ENCODE measurements at regions not wholly inside any gene's neighbourhood (a gene's known extent, or its start where the extent isn't known, plus 50 kb on each side); places are given as distances from the start of the nearest gene placed in this dataset.

DNA sequence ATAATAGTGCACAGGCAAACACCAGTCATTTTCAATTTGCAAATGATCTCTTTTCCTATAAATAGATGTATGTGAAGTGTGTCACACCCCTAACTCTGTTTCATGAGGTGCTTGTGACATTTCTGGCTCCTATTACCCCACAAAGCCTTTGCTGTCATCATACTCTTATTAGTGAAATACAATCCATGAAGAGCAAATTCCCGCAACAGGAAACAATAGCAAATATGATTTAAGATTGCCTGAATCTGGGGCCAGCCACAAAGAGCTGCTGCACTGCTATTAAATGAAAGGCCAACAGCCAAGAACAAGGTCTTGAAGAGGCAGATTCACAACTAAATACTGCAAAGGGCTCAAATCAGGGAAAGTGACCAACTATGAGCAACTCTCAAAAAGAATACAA is 96.3 kb upstream of the CAV2 start:
- TF ChIP-seq, protein P1, sequence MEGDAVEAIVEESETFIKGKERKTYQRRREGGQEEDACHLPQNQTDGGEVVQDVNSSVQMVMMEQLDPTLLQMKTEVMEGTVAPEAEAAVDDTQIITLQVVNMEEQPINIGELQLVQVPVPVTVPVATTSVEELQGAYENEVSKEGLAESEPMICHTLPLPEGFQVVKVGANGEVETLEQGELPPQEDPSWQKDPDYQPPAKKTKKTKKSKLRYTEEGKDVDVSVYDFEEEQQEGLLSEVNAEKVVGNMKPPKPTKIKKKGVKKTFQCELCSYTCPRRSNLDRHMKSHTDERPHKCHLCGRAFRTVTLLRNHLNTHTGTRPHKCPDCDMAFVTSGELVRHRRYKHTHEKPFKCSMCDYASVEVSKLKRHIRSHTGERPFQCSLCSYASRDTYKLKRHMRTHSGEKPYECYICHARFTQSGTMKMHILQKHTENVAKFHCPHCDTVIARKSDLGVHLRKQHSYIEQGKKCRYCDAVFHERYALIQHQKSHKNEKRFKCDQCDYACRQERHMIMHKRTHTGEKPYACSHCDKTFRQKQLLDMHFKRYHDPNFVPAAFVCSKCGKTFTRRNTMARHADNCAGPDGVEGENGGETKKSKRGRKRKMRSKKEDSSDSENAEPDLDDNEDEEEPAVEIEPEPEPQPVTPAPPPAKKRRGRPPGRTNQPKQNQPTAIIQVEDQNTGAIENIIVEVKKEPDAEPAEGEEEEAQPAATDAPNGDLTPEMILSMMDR (IDR thresholded peaks at IDR 0.05; ENCODE audit: insufficient read depth, low read length), result no peak
- TF ChIP-seq POLR2AphosphoS5 (IDR thresholded peaks at IDR 0.05; ENCODE audit: low read depth) (no peak), SPI1 (IDR thresholded peaks at IDR 0.05; ENCODE audit: borderline replicate concordance, low read depth) (no peak)
- TF ChIP-seq, protein P2, sequence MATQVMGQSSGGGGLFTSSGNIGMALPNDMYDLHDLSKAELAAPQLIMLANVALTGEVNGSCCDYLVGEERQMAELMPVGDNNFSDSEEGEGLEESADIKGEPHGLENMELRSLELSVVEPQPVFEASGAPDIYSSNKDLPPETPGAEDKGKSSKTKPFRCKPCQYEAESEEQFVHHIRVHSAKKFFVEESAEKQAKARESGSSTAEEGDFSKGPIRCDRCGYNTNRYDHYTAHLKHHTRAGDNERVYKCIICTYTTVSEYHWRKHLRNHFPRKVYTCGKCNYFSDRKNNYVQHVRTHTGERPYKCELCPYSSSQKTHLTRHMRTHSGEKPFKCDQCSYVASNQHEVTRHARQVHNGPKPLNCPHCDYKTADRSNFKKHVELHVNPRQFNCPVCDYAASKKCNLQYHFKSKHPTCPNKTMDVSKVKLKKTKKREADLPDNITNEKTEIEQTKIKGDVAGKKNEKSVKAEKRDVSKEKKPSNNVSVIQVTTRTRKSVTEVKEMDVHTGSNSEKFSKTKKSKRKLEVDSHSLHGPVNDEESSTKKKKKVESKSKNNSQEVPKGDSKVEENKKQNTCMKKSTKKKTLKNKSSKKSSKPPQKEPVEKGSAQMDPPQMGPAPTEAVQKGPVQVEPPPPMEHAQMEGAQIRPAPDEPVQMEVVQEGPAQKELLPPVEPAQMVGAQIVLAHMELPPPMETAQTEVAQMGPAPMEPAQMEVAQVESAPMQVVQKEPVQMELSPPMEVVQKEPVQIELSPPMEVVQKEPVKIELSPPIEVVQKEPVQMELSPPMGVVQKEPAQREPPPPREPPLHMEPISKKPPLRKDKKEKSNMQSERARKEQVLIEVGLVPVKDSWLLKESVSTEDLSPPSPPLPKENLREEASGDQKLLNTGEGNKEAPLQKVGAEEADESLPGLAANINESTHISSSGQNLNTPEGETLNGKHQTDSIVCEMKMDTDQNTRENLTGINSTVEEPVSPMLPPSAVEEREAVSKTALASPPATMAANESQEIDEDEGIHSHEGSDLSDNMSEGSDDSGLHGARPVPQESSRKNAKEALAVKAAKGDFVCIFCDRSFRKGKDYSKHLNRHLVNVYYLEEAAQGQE (IDR thresholded peaks at IDR 0.05; ENCODE audit: insufficient replicate concordance, low read depth), result no peak

Data from HL-60 (cell line).